ENCODE measurements at regions not wholly inside any gene's neighbourhood (a gene's known extent, or its start where the extent isn't known, plus 50 kb on each side); places are given as distances from the start of the nearest gene placed in this dataset.

- DNase-seq (ENCODE audit: low read depth in 4 of 4, low spot score in 2 of 4): no peak
Observed at GRCh38 chr14:89635615-89636014, 218.6 kb upstream of the FOXN3 start.

DNA sequence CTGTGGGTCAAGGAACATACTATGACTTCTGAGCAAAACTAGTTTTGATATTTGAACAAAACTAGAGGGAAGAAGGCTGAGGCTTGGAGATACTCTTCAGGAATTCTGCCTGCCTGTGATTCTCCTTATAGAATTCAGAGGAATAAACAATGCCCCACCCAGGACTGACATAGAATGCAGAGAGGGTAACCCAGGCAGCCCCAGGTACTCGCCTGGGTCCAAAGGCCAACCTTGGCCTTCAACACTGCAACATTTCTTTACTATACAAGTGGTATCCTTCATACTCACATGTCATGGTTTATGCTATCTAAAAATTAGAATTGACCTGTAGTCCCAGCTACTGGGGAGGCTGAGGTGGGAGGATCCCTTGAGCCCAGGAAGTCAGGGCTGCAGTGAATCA is 217.0 kb upstream of the FOXN3 start:
- DNase-seq (ENCODE audit: low read depth in 4 of 4, low spot score in 2 of 4): no peak

GRCh38 chr14:89630101-89630829 is 213.2 kb upstream of the FOXN3 start:
- DNase-seq (ENCODE audit: low read depth in 4 of 4, low spot score in 2 of 4): no peak

DNA sequence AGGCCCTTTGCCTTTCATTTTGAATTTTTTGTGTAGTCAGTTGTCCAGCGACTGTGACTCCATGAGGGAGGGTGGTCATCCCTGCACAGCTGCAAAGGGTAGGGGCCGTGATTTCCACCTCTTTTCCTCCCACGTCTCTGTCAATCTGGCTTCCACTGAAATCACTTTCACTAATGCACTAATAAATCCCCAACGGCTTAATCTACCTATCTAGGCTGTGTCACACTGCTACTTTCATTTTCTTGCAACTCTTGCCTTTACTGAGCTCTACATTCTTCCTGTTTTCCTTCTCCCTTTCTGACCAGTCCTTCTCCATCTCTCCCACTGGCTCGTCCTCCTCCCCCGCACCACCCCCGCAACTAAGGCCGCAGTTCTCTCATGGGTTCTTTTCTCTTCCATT is 212.3 kb upstream of the FOXN3 start:
- DNase-seq (ENCODE audit: low read depth in 4 of 4, low spot score in 2 of 4): no peak

DNA sequence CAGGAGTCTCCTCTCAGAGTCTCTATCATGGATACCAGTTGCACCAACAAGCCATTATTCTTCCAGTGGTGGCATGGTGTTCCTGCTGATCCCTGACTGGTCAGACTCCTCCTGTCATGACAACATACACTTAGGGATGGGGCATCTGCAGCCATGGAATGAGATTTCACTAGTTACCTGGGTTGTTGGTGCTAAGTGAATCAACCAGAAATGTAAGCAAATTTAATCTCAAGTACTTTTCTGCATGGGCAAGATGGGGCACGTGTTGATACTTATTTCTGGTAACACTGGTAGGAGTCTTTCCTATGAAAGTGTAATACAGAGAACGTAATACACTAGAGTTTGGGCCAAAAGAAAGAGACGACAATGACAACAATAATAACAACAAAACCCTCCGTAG is 211.5 kb upstream of the FOXN3 start:
- DNase-seq (ENCODE audit: low read depth in 4 of 4, low spot score in 2 of 4): no peak

DNA sequence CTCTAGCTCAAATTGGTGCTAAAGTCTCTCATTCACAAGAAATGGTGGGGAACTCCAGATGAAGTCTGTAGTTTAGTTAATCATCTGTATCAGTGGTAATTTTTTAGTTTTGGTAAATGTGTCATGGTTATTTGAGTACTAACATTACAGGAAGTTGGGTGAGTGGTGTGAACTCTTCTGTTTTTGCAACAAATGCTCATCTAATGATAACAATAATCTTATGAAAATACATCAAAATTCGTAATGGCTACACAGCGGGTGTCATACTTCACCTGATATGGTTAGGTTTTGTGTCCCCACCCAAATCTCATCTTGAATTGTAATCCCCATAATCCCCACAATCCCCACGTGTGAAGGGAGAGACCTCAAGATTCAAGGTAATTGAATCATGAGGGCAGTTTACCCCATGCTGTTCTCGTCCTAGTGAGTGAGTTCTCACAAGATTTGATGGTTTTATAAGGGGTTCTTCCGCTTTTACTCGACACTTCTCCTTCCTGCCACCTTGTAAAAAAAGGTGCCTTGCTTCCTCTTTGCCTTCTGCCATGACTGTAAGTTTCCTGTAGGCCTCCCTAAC is 209.3 kb upstream of the FOXN3 start:
- DNase-seq (ENCODE audit: low read depth in 4 of 4, low spot score in 2 of 4): no peak

GRCh38 chr14:89625731-89626232 is 208.7 kb upstream of the FOXN3 start:
- DNase-seq (ENCODE audit: low read depth in 4 of 4, low spot score in 2 of 4): no peak

GRCh38 chr14:89625244-89625713 is 208.2 kb upstream of the FOXN3 start:
- DNase-seq (ENCODE audit: low read depth in 4 of 4, low spot score in 2 of 4): no peak

GRCh38 chr14:89624500-89625156 is 207.6 kb upstream of the FOXN3 start:
- no peak for DNase-seq (ENCODE audit: low read depth in 4 of 4, low spot score in 2 of 4)

DNA sequence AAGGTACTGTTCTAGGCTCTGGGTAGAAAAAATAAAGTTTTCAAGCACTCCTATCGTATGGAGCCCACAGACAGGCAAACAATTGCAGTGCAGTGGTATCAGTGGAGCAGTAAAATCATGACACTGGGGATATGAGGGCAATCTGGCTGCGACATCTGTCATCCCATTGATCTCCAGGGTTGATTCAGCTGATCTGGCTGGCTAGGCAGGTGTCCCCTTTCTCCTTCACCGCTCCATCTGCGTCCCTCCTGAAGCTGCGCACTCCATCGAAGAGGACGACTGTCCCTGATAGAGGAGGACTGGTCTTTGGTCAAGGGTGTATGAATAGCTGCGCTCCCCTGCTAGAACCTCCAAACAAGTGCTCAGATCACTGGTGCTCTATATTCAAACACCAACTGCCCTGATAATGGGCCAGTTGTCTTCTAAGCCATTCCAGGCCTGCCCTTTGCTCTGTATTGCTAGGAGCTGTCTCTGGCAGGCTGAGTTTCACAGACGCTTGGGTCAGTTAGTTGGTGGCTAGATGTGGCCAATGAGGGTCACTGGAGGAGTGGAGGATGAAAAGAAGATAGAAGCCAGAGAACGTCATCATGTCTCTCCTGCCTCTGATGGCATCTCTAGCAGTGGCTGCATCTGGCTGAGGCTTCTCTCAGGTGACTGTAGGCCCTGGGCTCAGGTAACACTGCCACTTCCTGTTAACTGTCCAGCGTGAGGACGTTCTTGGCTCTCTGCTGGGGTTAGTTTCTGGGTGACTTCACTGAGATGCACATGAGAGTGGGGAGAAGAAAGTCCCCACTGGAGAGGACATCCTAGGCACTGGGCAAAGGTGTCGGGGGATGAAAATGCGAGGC is 205.0 kb upstream of the FOXN3 start:
- no peak for DNase-seq (ENCODE audit: low read depth in 4 of 4, low spot score in 2 of 4)

GRCh38 chr14:89621009-89621421 is 204.0 kb upstream of the FOXN3 start:
- DNase-seq (ENCODE audit: low read depth in 4 of 4, low spot score in 2 of 4): no peak

- DNase-seq (ENCODE audit: low read depth in 4 of 4, low spot score in 2 of 4): no peak
Observed at GRCh38 chr14:89620436-89620835, 203.4 kb upstream of the FOXN3 start.

- no peak for DNase-seq (ENCODE audit: low read depth in 4 of 4, low spot score in 2 of 4)
Observed at GRCh38 chr14:89619596-89619995, 202.6 kb upstream of the FOXN3 start.

DNA sequence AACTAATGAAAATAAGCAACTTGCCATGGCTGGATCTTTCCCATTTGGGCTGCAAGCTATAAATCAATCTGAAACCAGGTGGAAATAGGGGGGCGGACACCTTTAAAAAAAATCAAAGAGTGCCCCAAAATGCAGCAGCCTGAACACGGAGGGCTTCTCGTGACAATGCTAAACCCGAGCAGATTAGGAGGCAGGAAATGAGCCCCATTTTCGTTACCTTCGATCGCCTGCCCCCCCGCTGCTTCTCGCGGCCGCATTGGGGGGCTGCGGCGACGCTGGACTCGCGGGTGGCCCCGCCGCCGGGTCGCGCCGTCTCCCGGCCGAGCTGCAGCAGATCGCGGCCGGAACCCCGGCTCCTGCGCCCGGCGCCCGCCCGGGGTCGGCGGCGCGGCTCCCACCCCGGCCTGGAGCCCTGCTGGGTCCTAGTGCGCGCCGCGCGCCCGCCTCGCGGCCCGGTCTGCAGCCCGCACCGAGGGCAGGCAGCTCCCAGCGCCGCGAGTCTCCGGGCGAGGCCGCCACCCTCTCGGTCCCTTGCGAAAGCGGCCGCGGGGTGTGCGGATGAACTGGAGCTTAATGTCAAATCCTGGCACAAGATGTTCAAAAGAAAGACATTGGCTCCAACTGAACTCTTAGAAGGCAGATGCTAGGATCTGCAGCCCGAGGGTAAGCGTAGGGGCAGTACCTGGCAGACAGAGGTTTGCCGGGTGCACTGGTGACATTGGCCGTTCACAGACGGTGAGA is 201.9 kb upstream of the FOXN3 start:
- DNase-seq (ENCODE audit: low read depth in 4 of 4, low spot score in 2 of 4): peak in 2 of 4 donors; percentile 53 to 66

DNA sequence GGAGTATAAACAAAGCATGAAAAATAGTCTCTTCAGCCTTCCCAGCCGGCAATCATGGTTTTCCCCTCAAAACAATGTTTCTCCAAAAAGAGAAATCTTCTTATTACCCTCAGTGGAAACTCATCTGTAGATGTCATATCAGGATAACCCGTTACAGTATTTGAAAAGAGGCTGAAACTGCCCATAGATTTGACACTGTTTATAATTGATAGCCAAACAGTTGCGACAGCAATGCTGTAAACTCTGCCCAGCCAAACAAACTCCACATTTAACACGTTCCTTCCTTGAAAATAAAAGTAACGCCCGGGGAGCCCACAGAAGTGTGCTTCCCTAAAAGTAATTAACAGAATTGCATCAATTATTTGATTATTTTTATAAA is 201.3 kb upstream of the FOXN3 start:
- DNase-seq (ENCODE audit: low read depth in 4 of 4, low spot score in 2 of 4): no peak

- peak in 1 of 4 donors; percentile 55 for DNase-seq (ENCODE audit: low read depth in 4 of 4, low spot score in 2 of 4)
Observed at GRCh38 chr14:89617481-89618329, 200.7 kb upstream of the FOXN3 start.

DNA sequence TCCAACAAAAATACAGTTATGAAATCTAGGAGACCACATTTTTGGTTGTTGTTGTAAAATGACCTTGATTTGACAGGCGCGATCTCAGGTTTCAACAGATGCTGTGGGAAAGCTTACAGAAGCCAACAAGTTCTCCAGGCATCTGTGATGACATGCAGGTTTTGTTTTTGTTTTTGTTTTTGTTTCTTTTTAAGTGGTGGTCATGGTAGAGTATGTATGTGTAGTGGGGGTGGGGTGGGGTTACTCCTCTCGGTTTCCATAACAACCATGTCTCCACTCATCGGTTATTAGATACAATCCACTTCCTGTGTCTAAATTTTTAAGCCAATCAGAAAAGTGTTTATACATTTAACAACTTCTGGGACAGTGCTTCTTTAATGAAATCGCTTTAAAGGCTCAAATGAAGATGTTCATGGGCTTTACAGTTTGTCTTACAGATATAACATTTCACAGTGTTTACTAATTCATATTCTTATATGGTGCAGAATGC is 199.9 kb upstream of the FOXN3 start:
- DNase-seq (ENCODE audit: low read depth in 4 of 4, low spot score in 2 of 4): no peak

DNA sequence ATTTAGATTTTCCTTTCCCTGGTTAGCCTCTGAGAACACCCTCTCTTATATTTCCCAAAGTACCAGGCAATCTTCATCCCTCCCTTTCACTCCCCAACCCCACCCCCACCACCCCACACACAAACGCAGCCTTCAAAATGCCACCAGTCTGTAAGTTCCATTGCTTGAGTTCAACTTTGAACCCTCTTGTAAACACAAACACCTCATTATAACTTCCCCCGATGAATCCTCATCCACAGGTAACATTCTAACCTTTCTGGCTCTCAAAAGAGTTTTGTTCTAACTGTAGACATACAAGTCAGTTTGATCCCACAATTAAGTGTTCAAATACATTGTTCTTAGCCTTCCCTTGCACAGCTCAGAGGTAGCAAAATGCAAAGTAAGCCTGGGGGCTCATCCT is 199.4 kb upstream of the FOXN3 start:
- DNase-seq (ENCODE audit: low read depth in 4 of 4, low spot score in 2 of 4): no peak

DNA sequence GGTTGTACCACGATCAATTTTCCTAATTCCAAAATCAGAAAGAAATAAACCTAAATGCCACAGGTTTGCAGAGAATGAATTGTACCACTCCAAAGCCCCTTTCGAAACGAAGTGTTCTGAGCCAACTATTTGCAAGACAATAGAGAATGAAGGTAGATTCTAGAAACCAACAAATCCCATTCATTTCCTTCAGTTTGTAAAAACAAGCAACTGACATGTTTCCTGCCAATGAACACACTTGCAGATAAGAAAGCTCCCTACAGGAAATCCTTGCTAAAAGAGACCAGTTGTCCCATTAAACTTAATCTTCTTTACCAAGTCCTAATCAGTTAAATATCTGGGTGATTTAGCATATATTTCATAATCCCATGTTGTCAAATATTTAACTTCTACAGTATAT is 198.4 kb upstream of the FOXN3 start:
- no peak for DNase-seq (ENCODE audit: low read depth in 4 of 4, low spot score in 2 of 4)
